ENCODE measurements at regions not wholly inside any gene's neighbourhood (a gene's known extent, or its start where the extent isn't known, plus 50 kb on each side); places are given as distances from the start of the nearest gene placed in this dataset.
"Not testable (repeated sequence)": the region's sequence is repeated elsewhere in the genome, so short reads cannot be mapped to it uniquely, and the experiment has no call there.

DNA sequence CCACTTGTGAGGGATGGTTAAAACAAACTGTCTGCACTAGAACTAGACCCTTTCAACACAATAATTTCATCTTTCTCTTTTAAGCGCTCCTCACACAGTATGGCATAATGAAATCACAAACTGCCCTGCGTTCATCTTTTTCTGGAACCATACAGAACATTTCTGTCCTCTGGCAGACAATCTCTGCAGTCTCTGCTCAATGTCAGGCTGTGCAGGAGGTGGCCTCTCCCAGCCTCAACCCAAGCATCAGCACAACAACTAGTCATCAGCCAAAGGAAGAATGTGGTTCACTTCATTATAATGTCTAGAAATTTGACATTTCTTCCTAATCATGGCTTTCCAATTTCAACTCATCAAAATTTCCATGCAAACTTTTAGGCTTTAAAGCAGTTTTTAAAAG is 125.1 kb upstream of the STARD13 start:
- no peak for DNase-seq (ENCODE audit: low read depth, low spot score)
- Histone ChIP-seq H3K9me3 (ENCODE audit: control insufficient read depth, insufficient read depth, low read length) (no peaks in the 10 kb centered on the region), H3K4me1 (ENCODE audit: control insufficient read depth, insufficient read depth, low read length) (0 out of 2 replicates have a peak, but pooled peaks cover 1% of the 10 kb centered on the region), H3K27me3 (ENCODE audit: control insufficient read depth, insufficient read depth, low read length) (no peaks in the 10 kb centered on the region), H3K27ac (ENCODE audit: low read length) (no peak overlapping the region), H3K4me3 (ENCODE audit: low read length) (no peak overlapping the region), H3K36me3 (ENCODE audit: control insufficient read depth, insufficient read depth, low read length) (no peaks in the 10 kb centered on the region)
- WGBS (ENCODE audit: insufficient coverage, insufficient read length) = no CpG with 5 or more reads among the region's 2 CpGs

DNA sequence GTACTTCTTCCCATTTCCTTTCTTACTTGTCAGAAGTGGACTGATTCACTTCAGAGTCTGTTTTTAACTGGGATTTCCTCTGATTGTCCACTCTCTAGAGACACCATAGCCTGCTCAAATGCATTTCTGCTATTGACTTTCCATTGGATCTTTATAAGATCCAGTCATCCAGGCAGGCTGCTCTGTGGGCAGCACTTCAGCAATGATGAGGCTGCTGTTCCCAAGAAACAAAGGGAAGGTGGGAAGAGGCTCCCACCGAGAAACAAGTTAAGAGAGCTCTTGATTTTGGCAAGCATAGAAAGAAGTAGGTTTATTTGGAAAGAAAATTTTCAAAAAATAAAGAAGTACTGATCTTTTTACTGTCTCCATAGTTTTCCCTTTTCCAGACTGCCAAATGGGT is 125.8 kb upstream of the STARD13 start:
- WGBS (ENCODE audit: insufficient coverage, insufficient read length) = no CpG with 5 or more reads among the region's 1 CpG
- no peak for DNase-seq (ENCODE audit: low read depth, low spot score)
- no peaks in the 10 kb centered on the region for H3K36me3 ChIP-seq (ENCODE audit: control insufficient read depth, insufficient read depth, low read length)
- H3K4me1 ChIP-seq (ENCODE audit: control insufficient read depth, insufficient read depth, low read length) = 0 out of 2 replicates have a peak, but pooled peaks cover 1% of the 10 kb centered on the region
- no peaks in the 10 kb centered on the region for H3K27me3 ChIP-seq (ENCODE audit: control insufficient read depth, insufficient read depth, low read length)
- H3K4me3 ChIP-seq (ENCODE audit: low read length) = no peak overlapping the region
- no peaks in the 10 kb centered on the region for H3K9me3 ChIP-seq (ENCODE audit: control insufficient read depth, insufficient read depth, low read length)
- no peak overlapping the region for H3K27ac ChIP-seq (ENCODE audit: low read length)

DNA sequence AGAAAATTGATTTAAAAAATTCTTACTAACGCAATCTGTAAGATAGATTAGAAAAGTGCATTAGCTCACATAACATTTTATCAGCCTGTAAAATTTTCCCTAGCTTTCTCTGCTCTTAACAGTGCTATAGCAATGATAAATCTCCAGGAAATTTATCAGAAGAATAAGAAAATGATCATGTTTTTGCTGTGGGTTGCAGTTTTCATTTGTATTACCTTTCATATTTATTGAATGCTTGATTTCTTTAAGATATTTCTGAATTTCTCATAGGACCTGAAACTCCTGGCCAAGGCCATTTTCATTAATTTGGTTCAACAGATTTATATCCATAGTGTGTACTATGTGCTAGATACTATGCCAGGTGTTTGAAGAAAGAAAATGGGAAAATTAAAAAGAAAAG is 130.3 kb upstream of the STARD13 start:
- H3K9me3 ChIP-seq (ENCODE audit: control insufficient read depth, insufficient read depth, low read length) = no peaks in the 10 kb centered on the region
- H3K4me3 ChIP-seq (ENCODE audit: low read length) = no peak overlapping the region
- DNase-seq (ENCODE audit: low read depth, low spot score) = no peak
- H3K27ac ChIP-seq (ENCODE audit: low read length) = no peak overlapping the region
- WGBS (ENCODE audit: insufficient coverage, insufficient read length) = no CpG with 5 or more reads among the region's 1 CpG
- H3K36me3 ChIP-seq (ENCODE audit: control insufficient read depth, insufficient read depth, low read length) = no peaks in the 10 kb centered on the region
- H3K4me1 ChIP-seq (ENCODE audit: control insufficient read depth, insufficient read depth, low read length) = no peaks in the 10 kb centered on the region
- no peaks in the 10 kb centered on the region for H3K27me3 ChIP-seq (ENCODE audit: control insufficient read depth, insufficient read depth, low read length)

DNA sequence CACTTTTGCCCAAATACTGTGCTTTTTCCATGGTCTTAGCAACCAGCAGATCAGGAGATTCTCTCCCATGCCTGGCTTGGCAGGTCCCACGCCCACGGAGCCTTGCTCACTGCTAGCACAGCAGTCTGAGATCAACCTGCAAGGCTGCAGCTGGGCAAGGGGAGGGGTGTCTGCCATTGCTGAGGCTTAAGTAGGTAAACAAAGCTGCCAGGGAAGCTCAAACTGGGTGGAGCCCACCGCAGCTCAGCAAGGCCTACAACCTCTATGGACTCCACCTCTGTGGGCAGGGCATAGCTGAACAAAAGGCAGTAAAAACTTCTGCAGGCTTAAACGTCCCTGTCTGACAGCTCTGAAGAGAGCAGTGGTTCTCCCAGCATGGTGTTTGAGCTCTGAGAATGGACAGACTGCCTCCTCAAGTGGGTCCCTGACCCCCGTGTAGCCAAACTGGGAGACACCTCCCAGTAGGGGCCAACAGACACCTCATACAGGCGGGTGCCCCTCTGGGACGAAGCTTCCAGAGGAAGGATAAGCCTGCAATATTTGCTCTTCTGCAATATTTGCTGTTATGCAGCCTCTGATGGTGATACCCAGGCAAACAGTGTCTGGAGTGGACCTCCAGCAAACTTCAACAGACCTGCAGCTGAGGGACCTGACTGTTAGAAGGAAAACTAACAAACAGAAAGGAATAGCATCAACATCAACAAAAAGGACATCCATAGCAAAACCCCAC is 132.8 kb upstream of the STARD13 start:
- DNase-seq (ENCODE audit: low read depth, low spot score); H3K4me3 ChIP-seq (ENCODE audit: low read length); H3K27me3 ChIP-seq (ENCODE audit: control insufficient read depth, insufficient read depth, low read length); H3K36me3 ChIP-seq (ENCODE audit: control insufficient read depth, insufficient read depth, low read length); H3K27ac ChIP-seq (ENCODE audit: low read length); H3K9me3 ChIP-seq (ENCODE audit: control insufficient read depth, insufficient read depth, low read length); H3K4me1 ChIP-seq (ENCODE audit: control insufficient read depth, insufficient read depth, low read length): not testable (repeated sequence)
- no CpG with 5 or more reads among the region's 7 CpGs for WGBS (ENCODE audit: insufficient coverage, insufficient read length)

DNA sequence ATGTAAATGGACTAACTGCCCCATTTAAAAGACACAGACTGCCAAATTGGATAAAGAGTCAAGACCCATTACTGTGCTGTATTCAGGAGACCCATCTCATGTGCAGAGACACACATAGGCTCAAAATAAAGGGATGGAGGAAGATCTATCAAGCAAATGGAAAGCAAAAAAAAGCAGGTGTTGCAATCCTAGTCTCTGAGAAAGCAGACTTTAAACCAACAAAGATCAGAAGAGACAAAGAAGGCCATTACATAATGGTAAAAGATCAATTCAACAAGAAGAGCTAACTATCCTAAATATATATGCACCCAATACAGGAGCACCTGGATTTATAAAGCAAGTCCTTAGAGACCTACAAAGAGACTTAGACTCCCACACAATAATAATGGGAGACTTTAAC is 134.6 kb upstream of the STARD13 start:
- not testable (repeated sequence) for H3K4me1 ChIP-seq (ENCODE audit: control insufficient read depth, insufficient read depth, low read length); H3K4me3 ChIP-seq (ENCODE audit: low read length); H3K27me3 ChIP-seq (ENCODE audit: control insufficient read depth, insufficient read depth, low read length); DNase-seq (ENCODE audit: low read depth, low spot score); H3K9me3 ChIP-seq (ENCODE audit: control insufficient read depth, insufficient read depth, low read length); H3K27ac ChIP-seq (ENCODE audit: low read length); H3K36me3 ChIP-seq (ENCODE audit: control insufficient read depth, insufficient read depth, low read length)

DNA sequence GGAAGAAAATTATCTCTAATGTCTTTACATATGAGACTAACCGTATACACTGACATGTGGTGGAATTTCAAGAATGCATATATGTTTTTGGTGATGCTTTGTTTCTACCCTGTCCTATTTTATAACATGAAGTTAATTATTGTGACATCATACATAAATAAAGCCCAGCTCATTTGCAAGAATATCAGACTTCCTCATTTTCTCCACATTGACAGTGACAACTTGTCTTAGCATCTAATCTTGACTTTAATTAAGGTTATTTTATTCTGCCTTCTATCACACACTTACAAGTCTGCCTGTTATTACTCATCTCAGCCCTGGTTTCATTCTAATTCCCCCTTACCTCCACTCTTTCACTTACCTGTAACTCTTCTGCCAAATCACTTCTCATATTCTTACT is 140.6 kb upstream of the STARD13 start:
- H3K4me3 ChIP-seq (ENCODE audit: low read length) = no peak overlapping the region
- no peak for DNase-seq (ENCODE audit: low read depth, low spot score)

DNA sequence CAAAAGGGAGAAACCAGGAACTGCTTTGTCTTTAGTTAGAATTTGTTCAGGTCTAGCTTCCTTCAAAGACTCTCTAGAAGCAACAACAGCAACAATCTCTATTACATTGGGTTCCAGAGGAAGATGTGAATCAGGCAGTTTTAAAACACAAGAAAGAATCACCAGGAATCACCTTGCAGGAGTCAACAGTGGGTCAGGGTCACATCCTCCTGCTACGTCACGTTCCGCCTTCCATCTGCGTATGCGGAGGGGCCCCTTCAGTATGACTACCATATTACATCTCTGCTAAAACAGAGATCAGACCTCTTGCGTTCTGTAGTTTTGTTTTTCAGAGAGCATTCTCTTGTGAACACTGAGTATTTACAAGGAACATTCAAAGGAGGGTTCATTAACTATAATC is 147.8 kb upstream of the STARD13 start:
- Histone ChIP-seq H3K4me1 (ENCODE audit: control insufficient read depth, insufficient read depth, low read length) (no peaks in the 10 kb centered on the region), H3K9me3 (ENCODE audit: control insufficient read depth, insufficient read depth, low read length) (no peaks in the 10 kb centered on the region), H3K4me3 (ENCODE audit: low read length) (no peak overlapping the region), H3K27ac (ENCODE audit: low read length) (no peak overlapping the region), H3K36me3 (ENCODE audit: control insufficient read depth, insufficient read depth, low read length) (no peaks in the 10 kb centered on the region), H3K27me3 (ENCODE audit: control insufficient read depth, insufficient read depth, low read length) (no peaks in the 10 kb centered on the region)
- WGBS (ENCODE audit: insufficient coverage, insufficient read length) = no CpG with 5 or more reads among the region's 6 CpGs
- DNase-seq (ENCODE audit: low read depth, low spot score) = no peak

More for the DNA sequence above, 140.6 kb upstream of the STARD13 start:
- H3K36me3 ChIP-seq (ENCODE audit: control insufficient read depth, insufficient read depth, low read length) = no peaks in the 10 kb centered on the region
- no CpG with 5 or more reads among the region's 1 CpG for WGBS (ENCODE audit: insufficient coverage, insufficient read length)
- H3K27me3 ChIP-seq (ENCODE audit: control insufficient read depth, insufficient read depth, low read length) = no peaks in the 10 kb centered on the region
- no peak overlapping the region for H3K27ac ChIP-seq (ENCODE audit: low read length)
- H3K9me3 ChIP-seq (ENCODE audit: control insufficient read depth, insufficient read depth, low read length) = no peaks in the 10 kb centered on the region
- H3K4me1 ChIP-seq (ENCODE audit: control insufficient read depth, insufficient read depth, low read length) = no peaks in the 10 kb centered on the region

DNA sequence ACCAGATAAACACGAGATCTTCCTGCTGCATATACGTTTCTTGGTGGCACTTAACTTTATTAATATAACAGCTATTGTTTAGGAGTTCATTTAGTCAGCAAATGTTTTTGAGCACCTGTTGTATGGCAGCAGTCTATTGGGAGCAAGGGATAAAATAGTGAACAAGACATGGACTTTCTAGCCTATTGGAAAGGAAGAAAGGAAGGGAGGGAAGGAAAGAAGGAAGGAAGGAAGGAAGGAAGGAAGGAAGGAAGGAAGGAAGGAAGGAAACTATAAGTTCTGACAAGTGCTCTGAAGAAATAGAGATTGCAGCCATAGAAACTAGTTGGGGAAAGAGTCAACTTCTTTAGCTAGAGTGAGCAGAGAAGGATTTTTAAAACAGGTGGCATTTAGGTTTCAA is 149.1 kb upstream of the STARD13 start:
- Histone ChIP-seq H3K27me3 (ENCODE audit: control insufficient read depth, insufficient read depth, low read length) (no peaks in the 10 kb centered on the region), H3K9me3 (ENCODE audit: control insufficient read depth, insufficient read depth, low read length) (no peaks in the 10 kb centered on the region), H3K4me1 (ENCODE audit: control insufficient read depth, insufficient read depth, low read length) (no peaks in the 10 kb centered on the region), H3K36me3 (ENCODE audit: control insufficient read depth, insufficient read depth, low read length) (no peaks in the 10 kb centered on the region), H3K4me3 (ENCODE audit: low read length) (no peak overlapping the region), H3K27ac (ENCODE audit: low read length) (no peak overlapping the region)
- DNase-seq (ENCODE audit: low read depth, low spot score) = no peak
- WGBS (ENCODE audit: insufficient coverage, insufficient read length) = no CpG with 5 or more reads among the region's 2 CpGs

DNA sequence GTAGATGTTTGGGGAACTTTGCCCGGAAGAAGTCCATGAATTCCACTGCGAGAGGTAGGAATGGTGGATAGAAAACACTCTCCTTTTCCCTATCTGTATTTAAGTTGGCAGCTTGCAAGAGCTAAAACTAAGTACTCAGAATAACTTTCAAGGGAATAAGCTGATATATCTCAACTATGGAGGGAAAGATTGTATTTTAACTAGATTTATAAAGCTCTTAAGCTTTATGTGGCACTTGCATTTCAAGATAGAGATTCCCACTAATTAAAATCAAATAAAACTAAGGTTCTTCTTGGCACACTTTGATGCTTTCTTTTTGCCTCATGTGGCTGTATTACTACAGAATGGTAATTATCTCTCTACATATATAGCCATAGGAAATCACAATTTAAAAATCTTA is 149.7 kb upstream of the STARD13 start:
- no CpG with 5 or more reads among the region's 2 CpGs for WGBS (ENCODE audit: insufficient coverage, insufficient read length)
- H3K4me1 ChIP-seq (ENCODE audit: control insufficient read depth, insufficient read depth, low read length) = no peaks in the 10 kb centered on the region
- no peaks in the 10 kb centered on the region for H3K36me3 ChIP-seq (ENCODE audit: control insufficient read depth, insufficient read depth, low read length)
- no peak overlapping the region for H3K27ac ChIP-seq (ENCODE audit: low read length)
- H3K27me3 ChIP-seq (ENCODE audit: control insufficient read depth, insufficient read depth, low read length) = no peaks in the 10 kb centered on the region
- no peak for DNase-seq (ENCODE audit: low read depth, low spot score)
- no peak overlapping the region for H3K4me3 ChIP-seq (ENCODE audit: low read length)
- H3K9me3 ChIP-seq (ENCODE audit: control insufficient read depth, insufficient read depth, low read length) = no peaks in the 10 kb centered on the region

DNA sequence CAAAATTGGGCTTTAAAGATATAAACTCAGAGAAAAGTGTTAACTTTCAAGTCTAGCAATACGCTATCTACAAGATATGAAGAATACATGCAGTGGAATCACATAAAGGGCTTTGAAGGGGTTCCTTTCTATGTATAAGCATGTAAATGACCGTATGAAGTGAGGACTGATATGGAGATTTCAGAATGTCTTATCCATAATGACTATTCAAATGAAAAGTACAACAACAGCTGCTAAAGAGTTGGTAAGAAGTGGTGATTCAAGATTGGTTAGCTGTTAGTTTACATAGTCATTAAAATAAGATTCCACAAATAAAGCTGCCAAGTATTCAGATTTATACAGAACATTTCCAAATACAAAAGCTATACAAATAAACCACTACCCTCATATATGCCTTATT is 153.4 kb upstream of the STARD13 start:
- H3K27ac ChIP-seq (ENCODE audit: low read length) = no peak overlapping the region
- H3K27me3 ChIP-seq (ENCODE audit: control insufficient read depth, insufficient read depth, low read length) = no peaks in the 10 kb centered on the region
- no CpG with 5 or more reads among the region's 2 CpGs for WGBS (ENCODE audit: insufficient coverage, insufficient read length)
- no peaks in the 10 kb centered on the region for H3K9me3 ChIP-seq (ENCODE audit: control insufficient read depth, insufficient read depth, low read length)
- H3K36me3 ChIP-seq (ENCODE audit: control insufficient read depth, insufficient read depth, low read length) = no peaks in the 10 kb centered on the region
- no peak for DNase-seq (ENCODE audit: low read depth, low spot score)
- H3K4me1 ChIP-seq (ENCODE audit: control insufficient read depth, insufficient read depth, low read length) = no peaks in the 10 kb centered on the region
- no peak overlapping the region for H3K4me3 ChIP-seq (ENCODE audit: low read length)

DNA sequence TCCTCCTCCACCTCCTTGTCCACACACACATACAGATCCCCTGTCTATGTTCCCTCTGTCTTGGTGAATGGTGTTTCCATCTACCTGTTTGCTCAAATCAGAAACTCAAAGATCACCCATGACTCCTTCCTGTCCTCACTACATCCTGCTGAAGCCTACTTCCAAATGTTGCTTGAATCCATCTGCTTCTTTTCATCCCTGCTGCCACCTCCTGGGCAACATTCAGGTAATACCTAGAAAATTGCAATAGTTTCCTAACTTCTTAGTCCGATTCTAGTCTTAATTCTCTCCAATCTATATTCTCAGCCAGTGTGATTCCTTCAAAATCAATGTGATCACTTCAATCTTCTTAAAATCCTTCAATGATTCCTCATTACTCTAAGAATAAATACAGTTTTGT is 155.5 kb upstream of the STARD13 start:
- Histone ChIP-seq H3K9me3 (ENCODE audit: control insufficient read depth, insufficient read depth, low read length) (no peaks in the 10 kb centered on the region), H3K4me3 (ENCODE audit: low read length) (no peak overlapping the region), H3K36me3 (ENCODE audit: control insufficient read depth, insufficient read depth, low read length) (no peaks in the 10 kb centered on the region), H3K27me3 (ENCODE audit: control insufficient read depth, insufficient read depth, low read length) (no peaks in the 10 kb centered on the region), H3K27ac (ENCODE audit: low read length) (no peak overlapping the region), H3K4me1 (ENCODE audit: control insufficient read depth, insufficient read depth, low read length) (no peaks in the 10 kb centered on the region)
- peak; percentile 9 for DNase-seq (ENCODE audit: low read depth, low spot score)
- WGBS (ENCODE audit: insufficient coverage, insufficient read length) = no CpG with 5 or more reads among the region's 1 CpG
